ENCODE measurements at regions not wholly inside any gene's neighbourhood (a gene's known extent, or its start where the extent isn't known, plus 50 kb on each side); places are given as distances from the start of the nearest gene placed in this dataset.
A peak's percentile ranks its signal among the peaks of the same experiment; 100 is the strongest.
"Not testable (repeated sequence)": the region's sequence is repeated elsewhere in the genome, so short reads cannot be mapped to it uniquely, and the experiment has no call there.

DNA sequence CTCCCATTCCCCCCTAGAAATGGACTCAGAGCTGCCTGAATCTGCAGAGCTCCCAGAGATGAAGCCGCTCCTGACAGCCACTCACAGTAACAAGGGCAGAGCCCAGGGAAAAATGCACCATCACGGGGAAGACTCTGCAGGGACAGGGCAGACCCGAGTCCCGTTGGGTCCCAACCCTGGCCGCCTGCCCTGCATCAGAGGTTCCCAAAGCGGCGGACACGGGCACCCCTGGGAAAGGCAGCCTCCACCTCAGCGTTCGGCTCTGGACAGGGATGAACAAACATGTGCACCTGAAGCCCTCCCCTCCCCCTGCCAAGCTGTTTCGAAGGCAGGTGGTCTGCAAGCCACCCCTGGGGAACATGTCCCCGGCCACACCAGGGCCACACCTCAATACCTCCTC lies 320.4 kb downstream of the ADGRD1 start:
- no peak for DNase-seq
- no peak overlapping the region for H3K27ac ChIP-seq
- H3K27me3 ChIP-seq = peaks cover 0 to 2% (median 0%) of the 10 kb centered on the region in 3 donors
- no peak overlapping the region for H3K4me3 ChIP-seq
- WGBS, 2 donors = 78 to 89% methylated on average over 12 of the region's 12 CpGs
- intact Hi-C loops (cut with DNase I) = no loop called here
- TF ChIP-seq POLR2A (IDR thresholded peaks at IDR 0.05) (no peak), POLR2AphosphoS5 (IDR thresholded peaks at IDR 0.05) (no peak), EP300 (IDR thresholded peaks at IDR 0.05) (no peak)
- TF ChIP-seq, protein P1, sequence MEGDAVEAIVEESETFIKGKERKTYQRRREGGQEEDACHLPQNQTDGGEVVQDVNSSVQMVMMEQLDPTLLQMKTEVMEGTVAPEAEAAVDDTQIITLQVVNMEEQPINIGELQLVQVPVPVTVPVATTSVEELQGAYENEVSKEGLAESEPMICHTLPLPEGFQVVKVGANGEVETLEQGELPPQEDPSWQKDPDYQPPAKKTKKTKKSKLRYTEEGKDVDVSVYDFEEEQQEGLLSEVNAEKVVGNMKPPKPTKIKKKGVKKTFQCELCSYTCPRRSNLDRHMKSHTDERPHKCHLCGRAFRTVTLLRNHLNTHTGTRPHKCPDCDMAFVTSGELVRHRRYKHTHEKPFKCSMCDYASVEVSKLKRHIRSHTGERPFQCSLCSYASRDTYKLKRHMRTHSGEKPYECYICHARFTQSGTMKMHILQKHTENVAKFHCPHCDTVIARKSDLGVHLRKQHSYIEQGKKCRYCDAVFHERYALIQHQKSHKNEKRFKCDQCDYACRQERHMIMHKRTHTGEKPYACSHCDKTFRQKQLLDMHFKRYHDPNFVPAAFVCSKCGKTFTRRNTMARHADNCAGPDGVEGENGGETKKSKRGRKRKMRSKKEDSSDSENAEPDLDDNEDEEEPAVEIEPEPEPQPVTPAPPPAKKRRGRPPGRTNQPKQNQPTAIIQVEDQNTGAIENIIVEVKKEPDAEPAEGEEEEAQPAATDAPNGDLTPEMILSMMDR (IDR thresholded peaks at IDR 0.05) = no peak
- H3K36me3 ChIP-seq = no peaks in the 10 kb centered on the region
- no peaks in the 10 kb centered on the region for H3K9me3 ChIP-seq
- H3K4me1 ChIP-seq = no peaks in the 10 kb centered on the region

DNA sequence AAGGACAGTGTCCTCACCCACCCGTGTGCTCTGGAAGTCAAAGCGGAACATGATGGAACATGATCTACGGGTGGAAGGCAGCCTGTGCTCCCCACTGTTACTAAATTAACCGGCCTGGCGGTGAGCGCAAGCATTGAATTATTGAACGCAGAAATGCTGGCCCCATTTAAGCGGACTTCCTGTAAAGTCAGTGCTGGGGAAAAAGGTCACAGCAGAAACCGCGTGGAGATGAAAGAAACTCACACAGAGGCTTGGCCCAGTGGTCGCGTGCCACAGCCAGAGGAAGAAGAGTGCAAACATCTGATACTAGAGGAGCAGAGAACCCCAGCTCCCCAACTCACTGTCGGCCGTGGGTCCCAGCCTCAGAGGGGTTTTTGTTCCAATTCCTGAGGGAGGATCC lies 321.2 kb downstream of the ADGRD1 start:
- intact Hi-C loops (cut with DNase I) = no loop called here
- TF ChIP-seq POLR2A (IDR thresholded peaks at IDR 0.05) (no peak), POLR2AphosphoS5 (IDR thresholded peaks at IDR 0.05) (no peak)
- no peaks in the 10 kb centered on the region for H3K4me1 ChIP-seq
- DNase-seq = no peak
- H3K9me3 ChIP-seq = no peaks in the 10 kb centered on the region
- no peak overlapping the region for H3K27ac ChIP-seq
- H3K36me3 ChIP-seq = no peaks in the 10 kb centered on the region
- no peak overlapping the region for H3K4me3 ChIP-seq
- H3K27me3 ChIP-seq = peaks cover 0 to 9% (median 0%) of the 10 kb centered on the region in 3 donors
- 69 to 74% methylated on average over 14 of the region's 14 CpGs for WGBS, 2 donors

DNA sequence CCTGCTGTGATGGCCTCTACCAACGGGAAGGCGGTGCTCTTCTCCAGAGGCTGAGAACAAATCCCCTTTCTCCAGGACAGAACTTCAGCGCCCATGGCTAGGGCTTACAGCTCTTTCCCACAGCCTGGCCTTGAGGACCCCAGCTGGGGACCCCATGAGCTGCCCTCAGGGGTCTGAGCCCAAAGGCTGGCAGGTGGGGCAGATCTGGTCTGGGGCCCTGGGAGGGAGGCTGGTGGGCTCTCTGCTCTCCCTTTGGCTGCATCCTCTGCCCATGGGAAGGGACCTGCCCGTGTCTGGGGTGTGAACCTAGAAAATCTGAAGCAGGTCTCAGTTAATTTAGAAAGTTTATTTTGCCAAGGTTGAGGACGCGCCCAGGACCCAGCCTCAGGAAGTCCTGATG lies 322.1 kb downstream of the ADGRD1 start:
- no peaks in the 10 kb centered on the region for H3K36me3 ChIP-seq
- no peak overlapping the region for H3K27ac ChIP-seq
- TF ChIP-seq EP300 (IDR thresholded peaks at IDR 0.05) (no peak), POLR2AphosphoS5 (IDR thresholded peaks at IDR 0.05) (no peak), POLR2A (IDR thresholded peaks at IDR 0.05) (no peak)
- TF ChIP-seq, protein P1 (IDR thresholded peaks at IDR 0.05) = no peak
- H3K9me3 ChIP-seq = no peaks in the 10 kb centered on the region
- 81 to 89% methylated on average over 6 of the region's 6 CpGs for WGBS, 2 donors
- no peak overlapping the region for H3K4me3 ChIP-seq
- peaks cover 0 to 13% (median 0%) of the 10 kb centered on the region in 3 donors for H3K27me3 ChIP-seq
- H3K4me1 ChIP-seq = no peaks in the 10 kb centered on the region
- no peak for DNase-seq
- intact Hi-C loops (cut with DNase I) = no loop called here

DNA sequence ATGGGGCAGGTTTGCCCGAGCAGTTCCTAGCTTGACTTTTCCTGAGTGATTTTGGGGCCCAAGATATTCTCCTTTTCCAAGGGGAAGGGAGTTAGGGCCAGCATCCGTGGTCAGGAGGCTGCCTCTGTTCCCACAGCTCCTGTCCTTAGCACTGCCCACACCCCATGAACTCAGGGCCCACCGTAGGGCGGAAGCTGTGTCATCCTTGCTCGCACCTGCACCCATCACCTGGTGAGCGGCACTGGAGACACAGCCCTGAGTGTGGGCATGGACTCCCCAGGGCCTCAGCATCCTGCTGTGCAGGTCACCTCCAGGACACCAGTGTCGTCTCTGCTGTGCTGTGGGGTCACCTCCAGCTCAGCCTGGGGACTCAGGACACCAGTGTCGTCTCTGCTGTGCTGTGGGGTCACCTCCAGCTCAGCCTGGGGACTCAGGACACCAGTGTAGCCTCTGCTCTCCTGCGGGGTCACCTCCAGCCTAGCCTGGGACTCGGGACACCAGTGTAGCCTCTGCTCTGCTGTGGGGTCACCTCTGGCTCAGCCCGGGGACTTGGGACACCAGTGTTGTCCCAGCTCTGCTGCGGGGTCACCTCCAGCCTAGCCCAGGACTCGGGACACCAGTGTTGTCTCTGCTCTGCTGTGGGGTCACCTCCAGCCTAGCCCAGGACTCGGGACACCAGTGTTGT lies 322.9 kb downstream of the ADGRD1 start:
- intact Hi-C loops (cut with DNase I) = no loop called here
- peak; percentile 54 for DNase-seq
- no peak overlapping the region for H3K27ac ChIP-seq
- TF ChIP-seq, protein P1 (IDR thresholded peaks at IDR 0.05) = no peak
- no peak for TF ChIP-seq POLR2AphosphoS5 (IDR thresholded peaks at IDR 0.05)
- no peaks in the 10 kb centered on the region for H3K4me1 ChIP-seq
- WGBS, 2 donors = 80 to 85% methylated on average over 13 to 14 of the region's 14 CpGs
- no peak overlapping the region for H3K4me3 ChIP-seq
- H3K9me3 ChIP-seq = no peaks in the 10 kb centered on the region
- no peaks in the 10 kb centered on the region for H3K36me3 ChIP-seq
- H3K27me3 ChIP-seq = peaks cover 0 to 13% (median 0%) of the 10 kb centered on the region in 3 donors

DNA sequence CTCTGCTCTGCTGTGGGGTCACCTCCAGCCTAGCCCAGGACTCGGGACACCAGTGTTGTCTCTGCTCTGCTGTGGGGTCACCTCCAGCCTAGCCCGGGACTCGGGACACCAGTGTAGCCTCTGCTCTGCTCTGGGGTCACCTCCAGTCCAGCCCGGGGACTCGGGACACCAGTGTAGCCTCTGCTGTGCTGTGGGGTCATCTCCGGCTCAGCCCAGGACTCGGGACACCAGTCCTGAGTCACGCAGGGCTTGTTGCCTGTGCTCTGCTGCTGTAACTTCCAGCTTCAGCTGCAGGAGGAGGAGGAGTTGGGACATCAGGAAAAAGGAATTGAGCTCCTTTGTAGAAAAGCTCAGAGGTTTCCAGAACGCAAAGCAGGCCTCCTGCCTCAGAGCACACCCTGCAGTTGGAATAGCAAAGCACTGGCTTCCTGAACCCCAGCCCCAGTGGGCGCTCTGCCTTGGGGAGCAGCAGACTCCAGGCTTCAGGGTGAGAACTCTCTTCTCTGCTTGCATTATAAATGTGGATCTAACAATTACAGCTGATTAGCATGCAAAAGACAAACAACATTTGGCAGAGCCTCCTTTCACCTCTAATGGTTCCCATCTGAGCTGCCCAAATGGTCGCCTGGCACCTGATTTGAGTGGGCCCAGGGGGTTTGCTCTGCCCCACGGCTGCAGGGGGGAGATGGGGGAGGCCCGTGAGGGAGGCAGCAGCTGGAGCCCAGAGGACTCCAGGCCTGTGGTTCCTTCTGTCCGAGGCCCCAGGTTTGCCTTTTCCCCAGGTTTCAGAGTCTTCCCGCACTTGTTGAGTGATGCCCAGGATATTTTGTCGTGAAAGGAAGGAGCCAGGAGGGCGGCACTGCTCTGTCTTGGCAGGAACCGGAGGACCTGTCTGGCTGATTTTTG lies 323.7 kb downstream of the ADGRD1 start:
- DNase-seq = peak; percentile 50
- H3K9me3 ChIP-seq; H3K4me3 ChIP-seq; H3K4me1 ChIP-seq; intact Hi-C loops (cut with DNase I); H3K36me3 ChIP-seq; H3K27ac ChIP-seq: not testable (repeated sequence)
- 80% methylated on average over 16 of the region's 18 CpGs for WGBS, 2 donors
- H3K27me3 ChIP-seq = peaks cover 0 to 13% (median 0%) of the 10 kb centered on the region in 3 donors

DNA sequence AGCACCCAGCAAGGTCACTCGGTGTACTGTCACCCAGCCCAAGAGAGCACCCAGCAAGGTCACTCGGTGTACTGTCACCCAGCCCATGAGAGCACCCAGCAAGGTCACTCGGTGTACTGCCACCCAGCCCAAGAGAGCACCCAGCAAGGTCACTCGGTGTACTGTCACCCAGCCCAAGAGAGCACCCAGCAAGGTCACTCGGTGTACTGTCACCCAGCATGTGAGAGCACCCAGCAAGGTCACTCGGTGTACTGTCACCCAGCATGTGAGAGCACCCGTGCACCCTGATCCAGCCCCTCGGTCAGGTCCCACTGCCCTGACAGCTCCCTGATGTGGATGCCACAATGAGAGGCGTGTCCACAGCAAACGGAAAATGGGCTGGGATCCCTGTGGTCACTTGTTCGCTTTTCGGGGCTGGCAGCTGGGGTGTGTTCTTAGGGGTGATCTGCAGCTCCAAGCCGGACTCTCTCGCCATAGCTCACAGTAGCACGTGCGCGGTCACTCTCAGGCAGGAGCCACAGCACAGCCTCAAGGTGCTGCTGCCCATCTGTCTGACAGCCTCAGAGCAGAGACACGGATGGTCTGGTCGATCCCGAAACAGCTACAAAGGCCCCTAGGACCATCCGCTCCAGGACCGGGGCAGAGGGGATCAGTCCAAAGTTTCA lies 324.9 kb downstream of the ADGRD1 start:
- peak; percentile 55 for DNase-seq
- H3K4me3 ChIP-seq; H3K4me1 ChIP-seq; H3K27ac ChIP-seq; intact Hi-C loops (cut with DNase I); H3K9me3 ChIP-seq; H3K36me3 ChIP-seq: not testable (repeated sequence)
- WGBS, 2 donors = 79 to 86% methylated on average over 21 of the region's 22 CpGs
- peaks cover 0 to 13% (median 0%) of the 10 kb centered on the region in 3 donors for H3K27me3 ChIP-seq
